Brain microvascular endothelial cell (primary cell): ENCODE measurements at regions not wholly inside any gene's neighbourhood (a gene's known extent, or its start where the extent isn't known, plus 50 kb on each side); places are given as distances from the start of the nearest gene placed in this dataset.

Experiments
- DNase-seq: peaks from one replicate; pipeline ENCODE4 v3.0.0-alpha.2; 2020
- H3K27ac ChIP-seq: fragments of 250-450 bp; sonication (Bioruptor Pico); 2 replicates; pipeline ENCODE4 v1.5.1; 2020; ENCODE audit warnings: mild to moderate bottlenecking, moderate library complexity
- H3K27me3 ChIP-seq: fragments of 250-450 bp; sonication (Bioruptor Pico); replicated peaks from 2 replicates; pipeline ENCODE4 v1.5.1; 2020; ENCODE audit warnings: mild to moderate bottlenecking
- H3K36me3 ChIP-seq: fragments of 250-450 bp; sonication (Bioruptor Pico); replicated peaks from 2 replicates; pipeline ENCODE4 v1.5.1; 2020; ENCODE audit warnings: mild to moderate bottlenecking
- H3K4me3 ChIP-seq: 2 replicates; pipeline ENCODE4 v1.5.1; 2011; ENCODE audit warnings: low read depth, mild to moderate bottlenecking, control low read depth, low read length, moderate library complexity
- CTCF ChIP-seq: IDR thresholded peaks from 2 replicates; pipeline ENCODE4 v1.5.1; 2011; ENCODE audit warnings: low read depth, mild to moderate bottlenecking, moderate library complexity, low read length, control low read depth, inconsistent platforms; ENCODE audit errors: missing control alignments
- in situ Hi-C: cut with HindIII; loops from 2 replicates; pipeline ENCODE4 v1.10.0; 2017; ENCODE audit warnings: low sequenced_read_pairs, low pct_ligation_motif_present

- in situ Hi-C loops, result no loop called here
- Histone ChIP-seq H3K36me3 (no peaks in the 10 kb centered on the region), H3K27ac (no peak overlapping the region), H3K27me3 (no peaks in the 10 kb centered on the region), H3K4me3 (no peak overlapping the region)
- no peak for DNase-seq
- TF ChIP-seq CTCF, result no peak
These were observed 1365.3 kb downstream of the GATA3 start for GRCh38 chr10:9419757-9420156.

DNA sequence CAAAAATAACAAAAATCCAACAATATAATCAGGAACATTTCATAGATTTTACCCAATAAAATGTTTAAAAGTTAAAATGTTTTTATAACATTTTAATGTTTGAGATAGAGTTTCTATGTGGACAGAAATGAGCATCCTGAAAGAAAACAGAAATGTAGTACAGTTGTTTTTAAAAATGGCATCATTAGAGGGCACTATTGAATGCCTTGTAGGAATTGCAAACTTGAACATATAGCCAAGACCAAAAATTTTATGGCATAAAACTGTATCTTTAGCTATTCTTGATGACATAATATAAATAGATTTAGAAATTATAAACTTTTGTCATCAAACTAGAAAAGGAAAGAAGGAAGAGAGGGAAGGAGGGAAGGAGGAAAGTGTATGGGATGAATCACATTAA, 1372.7 kb downstream of the GATA3 start:
- Histone ChIP-seq H3K27me3 (no peaks in the 10 kb centered on the region), H3K36me3 (no peaks in the 10 kb centered on the region), H3K4me3 (no peak overlapping the region), H3K27ac (no peak overlapping the region)
- TF ChIP-seq CTCF, result no peak
- no peak for DNase-seq
- in situ Hi-C loops, result no loop called here

DNA sequence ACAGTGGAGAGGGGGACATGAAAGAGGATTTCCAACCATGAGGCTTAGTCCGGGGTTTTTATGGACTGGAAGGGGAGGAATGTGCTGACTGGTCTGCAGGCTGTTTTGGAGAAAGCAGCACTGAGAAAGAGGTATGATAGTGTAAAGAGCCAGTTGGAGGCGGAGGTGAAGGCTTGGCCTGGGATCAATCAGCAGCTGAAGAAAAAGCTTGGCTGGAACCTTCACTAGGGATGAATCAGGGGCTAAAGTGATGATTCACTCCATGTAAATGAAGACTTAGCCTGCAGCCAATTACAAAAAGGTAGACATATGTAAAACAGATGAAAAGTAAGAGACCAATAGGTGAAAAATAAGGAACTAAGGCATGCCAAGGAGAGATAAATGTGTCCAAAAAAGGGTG, 1382.6 kb downstream of the GATA3 start:
- Histone ChIP-seq H3K36me3 (no peaks in the 10 kb centered on the region), H3K4me3 (no peak overlapping the region), H3K27me3 (no peaks in the 10 kb centered on the region), H3K27ac (no peak overlapping the region)
- DNase-seq, result peak; percentile 1
- no peak for TF ChIP-seq CTCF
- in situ Hi-C loops, result no loop called here

DNA sequence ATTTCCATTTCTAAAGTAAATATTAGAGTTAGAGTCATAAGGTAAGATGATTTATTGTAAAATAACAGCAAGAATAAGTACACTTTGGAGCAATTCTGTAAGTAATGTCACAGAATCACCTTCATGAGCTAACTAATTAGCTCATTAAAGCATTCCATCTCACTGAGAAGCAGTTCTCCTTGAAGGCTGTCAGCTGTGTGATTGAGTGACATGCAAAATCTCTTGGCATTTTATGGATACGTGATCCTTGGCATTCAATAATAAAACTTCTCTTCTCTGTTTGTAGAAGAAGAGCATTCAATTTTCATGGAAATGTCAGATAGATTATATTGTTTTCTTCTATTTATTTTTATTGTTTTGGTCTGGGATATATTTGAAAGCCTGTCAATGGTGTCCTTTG, 1389.3 kb downstream of the GATA3 start:
- H3K27ac ChIP-seq, result no peak overlapping the region
- no peaks in the 10 kb centered on the region for H3K27me3 ChIP-seq
- in situ Hi-C loops, result no loop called here
- no peak for DNase-seq
- no peaks in the 10 kb centered on the region for H3K36me3 ChIP-seq
- TF ChIP-seq CTCF, result no peak
- H3K4me3 ChIP-seq, result no peak overlapping the region

- Histone ChIP-seq H3K27ac (no peak overlapping the region), H3K4me3 (no peak overlapping the region), H3K27me3 (no peaks in the 10 kb centered on the region), H3K36me3 (no peaks in the 10 kb centered on the region)
- in situ Hi-C loops, result no loop called here
- no peak for DNase-seq
- no peak for TF ChIP-seq CTCF
These were observed 1395.0 kb downstream of the GATA3 start for GRCh38 chr10:9449530-9449929.

DNA sequence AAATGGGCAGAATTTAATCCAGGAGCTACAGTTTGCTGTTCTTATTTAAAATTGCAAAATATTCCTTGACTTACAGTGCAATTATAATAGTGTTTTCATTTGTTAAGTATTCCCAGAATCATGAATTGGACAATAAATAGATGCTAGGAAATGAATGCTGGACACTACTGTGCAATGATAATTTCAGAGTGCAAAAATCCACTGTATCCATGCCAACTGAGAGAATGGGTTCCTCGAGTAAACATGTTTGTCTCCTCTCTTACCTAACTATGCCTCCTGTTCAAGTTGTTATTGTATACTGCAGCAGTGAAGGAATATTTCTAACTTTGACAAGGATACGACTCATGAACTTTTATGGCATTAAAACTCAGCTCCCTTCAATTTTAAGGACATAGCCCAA, 1396.3 kb downstream of the GATA3 start:
- no peak for DNase-seq
- Histone ChIP-seq H3K4me3 (no peak overlapping the region), H3K27me3 (no peaks in the 10 kb centered on the region), H3K36me3 (no peaks in the 10 kb centered on the region), H3K27ac (no peak overlapping the region)
- in situ Hi-C loops, result no loop called here
- no peak for TF ChIP-seq CTCF
